ENCODE measurements at regions not wholly inside any gene's neighbourhood (a gene's known extent, or its start where the extent isn't known, plus 50 kb on each side); places are given as distances from the start of the nearest gene placed in this dataset.

GRCh38 chr2:235330775-235331451 is 162.9 kb upstream of the AGAP1 start:
- TF ChIP-seq, protein P1, sequence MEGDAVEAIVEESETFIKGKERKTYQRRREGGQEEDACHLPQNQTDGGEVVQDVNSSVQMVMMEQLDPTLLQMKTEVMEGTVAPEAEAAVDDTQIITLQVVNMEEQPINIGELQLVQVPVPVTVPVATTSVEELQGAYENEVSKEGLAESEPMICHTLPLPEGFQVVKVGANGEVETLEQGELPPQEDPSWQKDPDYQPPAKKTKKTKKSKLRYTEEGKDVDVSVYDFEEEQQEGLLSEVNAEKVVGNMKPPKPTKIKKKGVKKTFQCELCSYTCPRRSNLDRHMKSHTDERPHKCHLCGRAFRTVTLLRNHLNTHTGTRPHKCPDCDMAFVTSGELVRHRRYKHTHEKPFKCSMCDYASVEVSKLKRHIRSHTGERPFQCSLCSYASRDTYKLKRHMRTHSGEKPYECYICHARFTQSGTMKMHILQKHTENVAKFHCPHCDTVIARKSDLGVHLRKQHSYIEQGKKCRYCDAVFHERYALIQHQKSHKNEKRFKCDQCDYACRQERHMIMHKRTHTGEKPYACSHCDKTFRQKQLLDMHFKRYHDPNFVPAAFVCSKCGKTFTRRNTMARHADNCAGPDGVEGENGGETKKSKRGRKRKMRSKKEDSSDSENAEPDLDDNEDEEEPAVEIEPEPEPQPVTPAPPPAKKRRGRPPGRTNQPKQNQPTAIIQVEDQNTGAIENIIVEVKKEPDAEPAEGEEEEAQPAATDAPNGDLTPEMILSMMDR (IDR thresholded peaks at IDR 0.05), result no peak
- no peak for TF ChIP-seq POLR2A (IDR thresholded peaks at IDR 0.05)
